CD4-positive, alpha-beta T cell treated with Interleukin-6 at 100 ng/mL for 8 hours (primary cell): ENCODE measurements at regions not wholly inside any gene's neighbourhood (a gene's known extent, or its start where the extent isn't known, plus 50 kb on each side); places are given as distances from the start of the nearest gene placed in this dataset.

Experiments
- DNase-seq: peaks from one replicate; pipeline ENCODE4 v3.0.0-alpha.2; 2020; ENCODE audit warnings: mixed read lengths, low spot score

DNA sequence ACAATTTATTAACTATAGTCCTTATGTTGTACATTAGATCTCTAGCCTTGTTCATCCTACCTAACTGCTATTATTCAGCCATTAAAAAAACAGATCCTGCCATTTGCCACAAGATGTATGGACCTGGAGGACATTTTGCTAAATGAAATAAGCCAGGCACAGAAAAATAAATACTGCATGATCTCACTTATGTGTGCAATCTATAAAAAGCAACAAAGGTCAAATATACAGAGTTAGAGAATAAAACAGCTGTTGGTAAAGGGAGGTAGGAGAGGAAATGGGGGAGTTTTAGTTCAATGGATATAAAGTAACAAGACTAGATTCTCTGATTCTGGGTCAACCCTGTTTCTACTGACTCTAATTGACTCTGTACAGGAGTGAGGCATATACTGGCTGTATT, 103.3 kb upstream of the FAM9C start:
- no peak for DNase-seq

DNA sequence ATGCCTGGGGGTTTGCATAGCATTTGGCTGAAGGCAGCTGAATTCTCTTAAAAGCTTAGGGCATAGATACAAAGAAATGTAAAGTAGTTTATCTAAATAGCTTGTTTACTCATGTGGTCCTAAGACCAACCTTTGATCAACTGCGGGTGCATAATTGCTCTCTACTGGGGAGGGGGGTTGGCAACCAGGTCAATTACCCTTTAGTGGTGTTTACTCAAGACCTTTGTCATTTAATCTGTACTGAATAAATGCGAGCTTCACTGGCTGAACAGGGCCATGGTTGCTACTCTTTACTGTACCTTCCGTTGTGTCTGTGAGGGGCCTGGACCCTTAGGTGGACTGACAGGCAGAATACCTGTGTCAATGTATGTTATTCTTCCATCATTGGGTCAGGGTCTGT, 102.7 kb upstream of the FAM9C start:
- no peak for DNase-seq

DNA sequence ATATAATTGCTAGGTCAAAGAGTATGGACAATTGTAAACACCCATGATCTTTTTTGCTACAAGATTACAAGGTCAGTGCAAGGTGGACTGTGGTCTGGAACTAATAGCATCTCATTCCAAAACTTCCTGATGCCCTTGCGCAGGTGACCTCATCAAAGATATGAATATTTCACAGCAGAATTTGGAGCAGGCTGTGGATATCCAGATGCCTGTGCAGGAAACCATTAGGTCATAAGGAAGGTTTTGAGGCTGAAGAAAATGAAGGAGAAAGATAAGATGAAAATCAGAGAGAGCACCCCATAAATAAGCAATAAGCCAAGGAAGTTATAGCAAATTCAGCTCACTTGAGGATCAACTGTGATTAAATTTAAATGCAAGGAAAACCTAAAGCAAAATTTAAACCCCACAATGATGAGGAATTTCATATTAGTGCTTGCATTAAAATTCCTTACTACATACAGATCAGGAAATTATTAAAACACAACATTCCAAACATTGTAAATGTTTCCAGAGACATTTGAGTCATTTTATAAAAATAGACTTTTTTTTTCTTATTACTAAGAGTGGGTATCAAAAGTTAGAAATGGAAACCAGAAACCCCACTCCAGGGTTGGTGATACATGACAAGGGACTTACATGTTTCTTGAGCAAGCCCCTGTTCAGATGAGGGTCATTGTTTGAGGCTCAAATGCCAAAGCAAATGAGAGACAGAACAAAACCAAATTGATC, 100.7 kb upstream of the FAM9C start:
- no peak for DNase-seq

DNA sequence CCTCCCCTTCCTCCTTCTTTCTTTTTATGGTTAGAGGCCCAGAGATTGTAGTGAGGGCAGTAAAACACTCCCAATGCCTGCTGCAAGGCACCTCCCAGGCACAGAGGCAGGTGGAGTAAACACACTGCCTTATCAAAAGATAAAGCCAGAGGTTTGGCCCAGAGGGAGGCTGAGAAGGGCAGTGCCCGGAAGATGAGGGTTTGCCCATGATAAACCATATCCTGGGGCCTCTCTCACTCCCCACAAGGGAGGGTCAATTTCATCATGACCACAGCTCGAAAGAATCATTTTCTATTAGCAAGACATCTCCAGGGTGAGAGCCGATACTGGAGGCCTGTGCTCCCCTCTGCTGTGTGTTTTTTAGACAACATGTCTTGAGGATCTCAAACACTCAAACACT, 98.5 kb upstream of the FAM9C start:
- no peak for DNase-seq

DNA sequence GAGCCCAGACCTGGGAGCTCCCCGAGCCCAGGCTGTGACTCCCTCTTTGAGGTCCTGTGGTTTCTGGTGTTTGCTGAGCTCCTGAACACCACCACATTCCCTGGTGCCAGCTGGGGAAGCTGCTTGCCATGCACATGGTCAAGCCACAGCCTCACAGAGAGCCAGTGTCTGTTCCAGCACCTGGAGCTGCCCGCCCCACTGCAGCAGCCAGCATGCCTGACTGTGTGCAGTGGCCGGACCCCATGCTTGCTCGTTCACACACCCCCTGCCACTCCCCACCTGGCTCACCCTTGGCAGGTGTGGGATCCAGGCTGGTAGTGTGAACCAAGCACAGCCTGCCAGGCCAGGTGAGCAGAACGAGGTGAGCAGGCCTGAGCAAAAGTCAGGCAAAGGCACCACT, 95.6 kb upstream of the FAM9C start:
- no peak for DNase-seq

DNA sequence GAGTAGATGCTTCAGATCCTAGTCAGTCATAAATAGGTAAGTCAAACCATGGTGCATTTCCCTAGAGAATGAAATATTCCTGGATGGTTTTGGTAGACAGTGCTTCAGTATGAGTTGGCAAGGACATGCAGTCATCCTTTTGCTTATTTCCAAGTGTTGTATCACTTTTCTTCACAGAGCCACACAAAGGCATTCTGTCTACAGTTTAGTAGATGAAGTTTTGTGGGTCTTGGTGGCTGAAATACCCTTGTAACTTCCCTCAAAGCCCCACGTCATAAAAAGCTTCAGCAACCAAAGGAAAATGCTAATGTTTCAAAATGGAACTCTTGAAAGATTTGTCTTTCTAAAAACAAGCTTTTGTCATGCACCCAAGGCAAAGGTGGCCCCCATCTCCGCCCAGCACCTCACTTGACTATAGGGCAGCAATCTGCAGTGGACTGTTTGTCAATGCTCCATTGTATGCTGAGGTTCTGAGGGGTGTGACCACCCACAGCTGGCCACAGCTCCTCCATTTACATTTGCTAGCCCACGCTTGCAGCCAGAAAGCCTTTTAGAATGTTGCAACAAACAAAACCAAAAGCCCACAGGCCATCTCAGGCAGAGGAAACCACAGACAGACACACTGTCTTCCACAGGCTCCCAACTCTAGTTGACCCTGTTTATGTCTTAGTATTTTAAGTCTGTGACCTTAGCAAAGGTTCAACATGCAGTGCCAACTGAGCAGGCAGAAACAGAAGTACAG, 87.1 kb upstream of the FAM9C start:
- DNase-seq, result peak; percentile 17

DNA sequence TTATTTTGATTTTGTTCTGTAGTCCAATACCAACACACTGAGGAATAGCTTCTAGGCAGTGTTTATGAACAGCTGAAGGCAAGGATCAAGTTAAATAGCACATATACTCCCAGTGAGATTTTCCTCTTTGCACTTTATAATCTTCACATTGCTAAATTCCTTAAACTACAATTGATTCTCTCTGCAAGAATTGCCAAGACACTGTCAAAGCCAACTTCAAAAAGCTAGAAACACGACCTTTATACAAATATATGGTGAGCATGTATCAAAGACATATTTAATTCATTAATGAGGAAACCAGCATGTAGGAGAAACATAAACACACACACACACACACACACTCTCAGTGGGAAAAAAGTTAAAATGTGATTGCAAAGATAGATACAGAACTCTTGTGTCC, 86.4 kb upstream of the FAM9C start:
- DNase-seq, result no peak

DNA sequence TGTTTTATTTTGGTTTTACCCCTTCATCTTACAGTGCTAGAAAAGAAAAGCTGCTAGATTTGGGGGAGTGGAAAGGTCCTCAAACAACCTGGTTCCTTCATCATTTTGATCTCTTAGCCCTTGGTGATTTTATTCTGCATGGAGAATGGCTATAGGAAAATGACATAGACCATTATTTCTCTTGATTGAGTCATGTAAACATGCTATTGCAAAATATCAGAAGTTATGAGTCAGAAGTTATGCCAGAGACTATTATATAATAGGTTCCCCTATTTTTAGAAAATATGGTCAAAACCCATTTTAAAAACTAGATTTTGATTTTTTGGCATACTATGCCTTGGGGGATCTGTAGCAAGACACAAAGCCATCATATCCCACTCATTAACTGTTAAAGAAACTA, 83.7 kb upstream of the FAM9C start:
- no peak for DNase-seq

DNA sequence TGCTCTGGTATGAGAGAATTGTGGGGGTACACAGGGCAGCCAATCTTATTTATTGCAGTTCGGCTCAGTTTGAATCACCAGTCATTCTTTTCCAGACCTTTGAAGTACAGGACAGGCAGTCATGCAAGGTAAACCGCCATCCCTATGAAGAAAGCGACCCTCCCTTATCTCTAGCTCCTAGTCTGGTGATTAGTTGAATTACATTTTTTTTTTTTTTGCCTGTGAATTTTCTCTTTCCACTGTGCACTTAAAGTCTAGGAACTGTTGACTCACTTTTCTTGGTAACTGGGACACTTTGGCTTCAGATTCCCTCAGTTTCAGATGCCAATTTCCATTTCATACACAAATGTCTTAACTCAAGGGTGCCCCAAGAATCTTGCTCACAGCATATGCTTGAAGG, 82.4 kb upstream of the FAM9C start:
- DNase-seq, result no peak

DNA sequence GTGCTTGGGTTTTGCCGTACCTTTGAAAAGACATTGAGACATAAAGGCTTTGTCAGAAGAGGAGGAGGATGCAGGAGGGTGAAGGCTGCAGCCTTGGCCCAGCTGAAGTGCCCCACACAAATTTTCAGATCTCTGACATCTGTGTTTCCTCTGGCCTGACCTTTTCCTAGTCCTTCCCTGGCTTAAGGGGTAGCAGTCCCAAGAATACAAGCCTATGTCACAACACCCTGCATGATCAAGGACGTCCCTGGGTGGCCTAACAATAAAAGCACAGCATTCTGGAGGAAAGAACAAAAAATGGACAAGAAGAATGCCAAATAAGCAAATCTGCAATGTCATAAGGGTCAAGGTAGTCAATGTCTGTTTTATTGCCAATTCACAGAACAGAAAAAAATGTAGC, 80.8 kb upstream of the FAM9C start:
- DNase-seq, result no peak

DNA sequence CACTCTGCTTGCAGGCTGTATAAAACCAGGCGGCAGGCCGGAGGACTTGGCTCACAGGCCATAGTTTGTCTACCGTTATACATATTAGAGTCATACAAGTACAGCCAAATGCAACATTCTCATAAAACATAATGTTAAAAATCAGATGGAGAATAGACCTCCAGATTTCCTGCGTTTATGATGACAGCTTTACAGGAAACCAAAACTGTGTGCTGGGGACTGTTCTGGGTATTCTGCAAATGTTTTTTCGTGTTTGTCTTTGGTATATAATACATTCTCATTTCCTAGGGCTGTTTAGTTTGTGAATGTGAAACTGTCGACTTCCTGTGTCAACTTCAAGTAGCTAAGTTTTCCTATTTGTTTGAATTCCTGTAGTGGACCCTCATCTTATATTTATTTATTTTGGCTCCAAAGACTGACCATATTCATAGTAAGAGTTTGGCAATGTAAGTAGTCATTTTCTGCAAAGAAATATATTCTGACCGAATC, 79.5 kb upstream of the FAM9C start:
- peak; percentile 13 for DNase-seq

DNA sequence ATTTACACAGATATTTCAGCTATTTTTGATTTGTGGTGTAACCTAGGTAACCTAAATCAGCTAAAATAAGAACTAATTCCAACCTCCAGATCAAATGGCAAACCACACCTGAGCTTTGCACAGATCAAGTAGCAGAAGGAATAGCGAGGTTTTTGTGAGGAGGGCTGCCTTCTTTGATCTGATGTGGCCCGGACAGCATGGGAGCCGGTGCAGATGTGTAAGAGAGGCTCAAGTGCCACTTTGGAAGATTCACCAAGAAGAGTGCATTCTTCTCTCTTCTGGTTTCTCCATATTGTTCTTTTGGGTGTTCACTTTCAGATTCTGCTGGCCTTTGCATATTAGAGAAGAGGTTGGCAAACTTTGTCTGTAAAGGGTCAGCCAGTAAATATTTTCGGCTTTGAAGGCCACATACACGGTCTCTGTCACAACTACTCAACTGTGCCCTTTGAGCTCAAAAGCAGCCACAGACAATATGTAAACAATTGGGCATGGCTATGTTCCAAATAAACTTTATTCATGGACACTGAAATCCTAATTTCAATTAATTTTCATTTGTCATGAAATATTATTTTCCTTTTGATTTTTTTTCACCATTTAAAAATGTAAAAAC, 78.9 kb upstream of the FAM9C start:
- no peak for DNase-seq

DNA sequence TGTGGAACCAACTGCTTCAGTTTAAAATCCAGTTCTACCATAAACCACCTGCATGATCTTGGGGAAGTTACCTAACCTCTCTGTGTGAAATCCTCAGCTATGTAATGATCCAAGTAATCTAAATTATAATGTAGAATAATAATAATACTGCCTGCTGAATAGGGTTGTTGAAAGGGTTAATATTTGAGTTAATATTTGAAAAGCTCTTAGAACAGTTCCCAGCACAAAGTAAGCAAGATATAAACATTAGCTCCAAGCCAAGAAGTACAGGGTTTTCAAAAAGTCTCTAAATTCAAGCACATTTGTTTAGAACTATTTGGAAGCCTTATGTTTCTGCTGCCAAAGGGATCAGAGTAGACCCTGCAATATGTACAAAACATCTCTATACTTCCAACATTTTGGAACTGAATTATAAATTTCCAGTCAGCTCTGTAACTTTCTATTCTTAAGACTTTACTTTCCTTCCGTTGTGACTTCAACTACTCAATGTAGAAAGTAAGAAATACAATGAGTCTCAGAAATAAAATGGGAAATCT, 76.7 kb upstream of the FAM9C start:
- DNase-seq, result no peak

DNA sequence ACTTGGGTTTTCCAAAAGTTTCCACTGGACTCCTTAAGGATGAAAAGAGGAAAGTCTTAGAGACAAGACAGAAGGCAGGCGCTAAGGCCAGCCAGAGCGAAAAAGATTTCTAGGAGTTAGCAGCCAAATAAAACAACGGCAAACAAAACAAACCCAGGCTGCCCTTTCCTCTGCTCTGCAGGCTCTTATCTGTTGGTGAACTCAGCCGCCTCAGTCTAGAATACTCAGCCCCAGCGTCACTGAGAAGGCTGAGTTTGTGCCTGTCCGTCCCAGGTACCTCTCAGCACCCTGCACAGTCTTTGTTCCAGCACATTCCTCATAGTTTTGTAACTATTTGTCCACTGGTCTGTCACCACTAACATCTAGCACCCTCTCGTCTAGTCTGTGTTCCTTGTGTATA, 75.6 kb upstream of the FAM9C start:
- DNase-seq, result no peak

DNA sequence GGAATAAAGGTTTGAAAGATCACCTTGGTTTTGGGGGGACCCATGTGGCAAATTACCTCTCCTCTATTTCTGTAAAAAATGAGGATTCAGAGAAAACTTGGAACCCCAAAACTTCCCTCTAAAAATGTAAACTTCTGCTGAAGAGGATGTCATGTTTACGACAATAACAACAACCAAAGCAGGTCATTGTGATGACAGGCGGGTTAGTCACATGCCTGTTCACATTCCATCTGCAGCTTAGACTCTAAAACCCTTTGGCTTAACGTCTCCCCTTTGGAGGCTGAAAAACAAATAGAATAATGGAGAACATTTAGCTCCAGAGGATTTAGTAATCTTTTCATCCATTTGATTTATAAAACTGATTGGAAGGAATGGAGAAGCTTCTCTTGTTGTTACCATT, 75.0 kb upstream of the FAM9C start:
- DNase-seq, result no peak

DNA sequence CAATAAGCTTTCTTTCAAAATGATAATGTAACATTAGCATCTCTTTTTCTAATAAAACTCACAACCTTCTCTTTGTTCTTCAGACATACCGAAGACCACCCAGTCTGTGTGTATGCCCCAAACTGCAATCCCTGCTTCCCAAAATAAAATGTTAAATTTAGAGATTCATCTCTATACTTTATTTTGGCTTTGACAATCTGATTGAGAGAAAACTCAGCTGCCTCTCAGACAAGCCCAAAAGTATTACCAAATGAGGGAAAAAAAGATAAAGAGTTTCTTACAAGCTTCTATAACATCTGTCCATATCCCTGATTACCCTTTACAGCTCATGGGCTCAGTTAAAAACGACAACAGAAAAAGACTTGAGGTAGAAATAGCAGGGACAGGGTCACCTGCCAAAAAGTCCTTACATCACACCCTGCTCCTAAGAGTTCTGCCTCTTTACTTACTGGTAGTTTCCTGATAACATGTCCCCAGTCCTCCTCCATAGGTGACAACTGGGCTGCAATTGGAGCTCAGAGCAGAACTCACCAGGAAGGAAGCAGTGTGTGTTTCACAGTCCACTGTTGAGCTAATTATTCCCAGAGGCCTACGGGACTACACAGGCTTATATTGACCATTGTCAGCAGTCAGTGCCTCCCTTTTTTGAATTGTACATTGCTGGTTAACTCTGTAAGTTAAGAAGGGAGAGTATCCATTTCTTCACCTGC, 70.9 kb upstream of the FAM9C start:
- no peak for DNase-seq

DNA sequence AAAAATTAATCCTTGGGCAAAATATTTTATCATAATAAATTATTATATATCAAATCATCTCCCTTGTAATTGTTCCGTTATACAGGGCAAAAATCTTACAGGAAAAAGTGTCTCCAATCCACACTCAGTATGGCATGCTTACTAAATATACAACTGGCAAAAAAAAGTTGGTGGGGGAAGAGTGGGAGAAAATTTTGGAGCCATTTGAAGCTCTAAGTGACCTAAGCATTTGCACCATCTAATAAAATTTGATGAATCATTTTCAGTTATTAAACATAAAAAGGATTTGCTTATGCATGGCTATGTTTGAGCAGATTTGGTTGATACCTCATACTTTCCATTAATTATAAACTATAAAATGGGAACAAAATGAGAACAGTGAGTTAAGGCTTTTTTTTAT, 68.1 kb upstream of the FAM9C start:
- no peak for DNase-seq

DNA sequence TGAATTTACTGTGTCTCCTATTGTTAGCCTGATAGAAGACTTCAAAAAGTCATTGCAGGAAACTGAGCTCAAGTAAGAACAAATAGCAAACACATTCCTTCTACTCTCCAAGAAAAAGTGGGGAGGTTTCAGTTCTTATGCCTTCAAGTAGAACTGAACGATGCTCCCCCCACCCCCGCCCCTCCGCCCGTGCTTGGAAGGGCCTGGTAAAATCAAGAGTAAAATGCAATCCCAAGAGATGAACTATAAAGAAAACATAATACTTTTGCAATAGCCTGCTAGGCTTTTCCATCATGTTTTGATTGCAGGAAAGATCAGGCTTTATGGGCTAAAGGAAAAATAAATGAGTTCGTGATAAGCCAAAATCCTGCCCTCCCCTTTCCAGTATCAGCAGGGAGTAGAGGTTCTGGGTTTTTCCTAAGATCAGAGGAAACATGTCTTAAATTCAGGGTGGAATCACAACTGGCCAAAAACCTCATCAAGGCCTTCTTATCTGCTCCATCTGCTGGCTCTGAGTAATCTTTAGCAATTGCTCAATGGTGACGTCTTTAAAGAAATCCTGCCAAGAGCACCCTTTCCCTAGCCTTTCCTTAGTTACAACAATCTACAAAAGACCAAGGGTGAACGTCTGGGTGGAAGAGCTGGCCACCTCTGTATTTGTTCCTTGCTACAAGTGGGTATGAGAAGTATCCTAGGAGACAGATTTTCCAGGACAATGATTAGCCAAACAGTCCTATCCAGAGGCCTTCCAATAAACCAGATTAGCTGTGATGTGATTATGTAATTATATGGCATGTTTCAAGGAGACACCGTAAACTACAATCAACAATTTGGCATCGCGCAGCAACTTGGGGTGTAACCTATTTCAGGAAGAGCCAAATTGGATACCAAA, 66.3 kb upstream of the FAM9C start:
- DNase-seq, result no peak

DNA sequence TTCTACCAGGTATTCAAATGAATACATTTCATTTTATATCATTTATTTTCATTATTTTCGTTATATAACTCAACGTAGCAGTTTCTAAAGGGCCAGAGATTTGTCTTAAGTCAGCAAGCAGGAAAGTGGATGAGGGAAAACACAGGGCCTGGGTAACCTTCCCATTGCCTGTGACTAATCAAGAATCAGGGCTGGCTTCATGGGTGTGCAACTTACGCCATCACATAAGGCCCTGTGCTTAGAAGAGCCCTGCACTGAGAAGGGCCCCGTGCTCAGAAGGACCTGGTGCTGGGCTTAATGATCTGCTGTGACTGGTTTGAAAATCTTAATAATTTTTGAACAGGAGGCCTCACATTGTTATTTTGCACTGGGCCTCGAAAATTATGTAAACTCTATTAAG, 65.4 kb upstream of the FAM9C start:
- DNase-seq, result no peak

DNA sequence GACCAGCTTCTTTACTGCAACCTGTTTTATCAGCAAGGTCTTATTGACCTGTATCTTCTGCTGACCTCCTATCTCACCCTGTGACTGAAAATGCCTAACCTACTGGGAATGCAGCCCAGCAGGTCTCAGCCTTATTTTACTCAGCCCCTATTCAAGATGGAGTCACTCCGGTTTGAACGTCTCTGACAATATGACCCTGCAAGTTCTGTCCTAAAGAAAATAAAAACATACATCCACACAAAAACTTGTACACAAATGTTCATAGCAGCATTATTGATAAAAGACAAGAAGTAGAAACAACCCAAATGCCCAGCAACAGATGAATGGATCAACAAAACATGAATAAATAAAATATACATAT, 59.5 kb upstream of the FAM9C start:
- DNase-seq, result no peak

DNA sequence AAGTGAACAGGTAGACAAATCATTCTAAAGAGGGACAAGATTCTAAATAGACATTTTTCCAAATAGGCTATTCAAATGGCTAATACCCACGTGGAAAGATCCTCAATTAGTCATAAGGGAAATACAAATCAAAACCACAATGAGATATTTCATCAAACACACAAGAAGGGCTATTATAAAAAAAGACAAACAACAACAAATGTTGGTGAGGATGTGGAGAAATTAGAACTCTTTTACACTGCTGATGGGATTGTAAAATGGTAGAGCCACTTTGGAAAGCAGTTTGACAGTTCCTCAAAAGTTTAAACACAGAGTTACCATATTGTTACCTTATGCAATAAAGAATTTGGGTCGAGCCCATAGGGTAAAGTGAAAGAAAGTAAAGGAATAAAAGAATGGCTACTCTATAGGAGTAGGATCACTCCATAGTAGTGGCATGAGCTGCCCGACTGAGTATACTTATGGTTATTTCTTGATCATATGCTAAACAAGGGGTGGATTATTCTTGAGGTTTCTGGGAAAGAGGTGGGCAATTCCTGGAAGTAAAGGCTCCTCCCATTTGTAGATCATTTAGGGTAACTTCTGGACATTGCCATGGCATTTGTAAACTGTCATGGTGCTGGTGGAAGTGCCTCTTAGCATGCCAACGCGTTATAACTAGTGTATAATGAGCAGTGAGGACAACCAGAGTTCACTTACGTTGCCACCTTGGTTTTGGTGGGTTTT, 58.9 kb upstream of the FAM9C start:
- DNase-seq, result no peak
